Osteocyte (in vitro differentiated cells): ENCODE measurements at regions not wholly inside any gene's neighbourhood (a gene's known extent, or its start where the extent isn't known, plus 50 kb on each side); places are given as distances from the start of the nearest gene placed in this dataset.
A peak's percentile ranks its signal among the peaks of the same experiment; 100 is the strongest.

ENCODE experiments used
- DNase-seq: peaks from one replicate; pipeline ENCODE4 v3.0.0; 2021; ENCODE audit warnings: mixed read lengths; ENCODE audit not compliant: unreplicated experiment; ENCODE audit errors: extremely low spot score
- H3K27ac Mint-ChIP-seq: one replicate; pipeline ENCODE4 v1.8.0; 2021; ENCODE audit warnings: mild to moderate bottlenecking, mixed read lengths; ENCODE audit not compliant: unreplicated experiment
- H3K27me3 Mint-ChIP-seq: one replicate; pipeline ENCODE4 v1.8.0; 2021; ENCODE audit warnings: mixed read lengths; ENCODE audit not compliant: unreplicated experiment
- H3K36me3 Mint-ChIP-seq: one replicate; pipeline ENCODE4 v1.8.0; 2021; ENCODE audit warnings: mixed read lengths; ENCODE audit not compliant: unreplicated experiment
- H3K4me1 Mint-ChIP-seq: one replicate; pipeline ENCODE4 v1.8.0; 2021; ENCODE audit warnings: mixed read lengths; ENCODE audit not compliant: unreplicated experiment
- H3K4me3 Mint-ChIP-seq: one replicate; pipeline ENCODE4 v1.8.0; 2021; ENCODE audit warnings: mild to moderate bottlenecking, moderate library complexity, mixed read lengths; ENCODE audit not compliant: unreplicated experiment
- H3K9me3 Mint-ChIP-seq: one replicate; pipeline ENCODE4 v1.8.0; 2021; ENCODE audit warnings: mixed read lengths; ENCODE audit not compliant: unreplicated experiment
- TF ChIP-seq, protein P1 (sequence below): fragments of 200-600 bp; sonication (generic); IDR thresholded peaks from 2 replicates; pipeline ENCODE4 v1.5.0; 2021; ENCODE audit warnings: antibody characterized with exemption, mild to moderate bottlenecking, moderate library complexity

DNA sequence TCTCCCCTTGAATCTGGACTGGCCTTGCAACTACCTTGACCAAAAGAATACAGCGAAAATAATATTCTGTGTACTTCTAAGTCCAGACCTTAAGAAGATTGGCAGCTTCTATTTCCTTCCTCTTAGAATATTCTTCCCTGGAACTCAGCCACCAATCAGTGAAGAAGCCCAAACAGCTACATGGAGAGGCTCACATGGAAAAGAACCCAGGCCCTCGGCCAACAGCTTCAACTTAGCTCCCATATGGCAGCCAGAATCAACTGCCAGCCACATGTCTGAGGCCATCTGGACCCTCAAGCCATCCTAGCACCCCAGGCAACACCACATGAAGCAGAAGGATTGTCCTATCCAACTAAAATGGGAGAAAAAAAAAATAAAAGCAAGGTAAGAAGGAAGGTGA, 178.8 kb downstream of the IBTK start:
- no peaks in the 10 kb centered on the region for H3K27me3 Mint-ChIP-seq
- DNase-seq = no peak
- H3K9me3 Mint-ChIP-seq = no peaks in the 10 kb centered on the region
- H3K36me3 Mint-ChIP-seq = no peaks in the 10 kb centered on the region
- TF ChIP-seq, protein P1, sequence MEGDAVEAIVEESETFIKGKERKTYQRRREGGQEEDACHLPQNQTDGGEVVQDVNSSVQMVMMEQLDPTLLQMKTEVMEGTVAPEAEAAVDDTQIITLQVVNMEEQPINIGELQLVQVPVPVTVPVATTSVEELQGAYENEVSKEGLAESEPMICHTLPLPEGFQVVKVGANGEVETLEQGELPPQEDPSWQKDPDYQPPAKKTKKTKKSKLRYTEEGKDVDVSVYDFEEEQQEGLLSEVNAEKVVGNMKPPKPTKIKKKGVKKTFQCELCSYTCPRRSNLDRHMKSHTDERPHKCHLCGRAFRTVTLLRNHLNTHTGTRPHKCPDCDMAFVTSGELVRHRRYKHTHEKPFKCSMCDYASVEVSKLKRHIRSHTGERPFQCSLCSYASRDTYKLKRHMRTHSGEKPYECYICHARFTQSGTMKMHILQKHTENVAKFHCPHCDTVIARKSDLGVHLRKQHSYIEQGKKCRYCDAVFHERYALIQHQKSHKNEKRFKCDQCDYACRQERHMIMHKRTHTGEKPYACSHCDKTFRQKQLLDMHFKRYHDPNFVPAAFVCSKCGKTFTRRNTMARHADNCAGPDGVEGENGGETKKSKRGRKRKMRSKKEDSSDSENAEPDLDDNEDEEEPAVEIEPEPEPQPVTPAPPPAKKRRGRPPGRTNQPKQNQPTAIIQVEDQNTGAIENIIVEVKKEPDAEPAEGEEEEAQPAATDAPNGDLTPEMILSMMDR = no peak
- peaks cover 7% of the 10 kb centered on the region for H3K4me1 Mint-ChIP-seq
- H3K27ac Mint-ChIP-seq = no peak overlapping the region
- no peak overlapping the region for H3K4me3 Mint-ChIP-seq

DNA sequence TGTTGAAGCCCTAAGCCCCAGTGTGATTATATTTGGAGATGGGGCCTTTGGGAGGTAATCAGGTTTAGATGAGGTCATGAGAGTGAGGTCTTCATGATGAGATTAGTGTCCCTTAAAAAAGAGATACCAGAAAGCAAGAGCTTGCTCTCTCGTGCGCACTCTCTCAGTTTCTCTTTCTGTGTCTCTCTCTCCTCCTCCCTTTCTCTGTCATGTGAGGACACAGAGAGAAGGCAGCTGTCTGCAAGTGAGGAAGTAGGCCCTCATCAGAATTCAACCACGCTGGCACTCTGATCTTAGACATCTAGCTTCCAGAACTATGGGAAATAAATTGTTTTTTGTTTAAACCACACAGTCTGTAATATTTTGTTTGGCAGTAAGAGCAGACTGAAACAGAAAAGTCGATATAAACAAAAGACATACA, 180.5 kb downstream of the IBTK start:
- TF ChIP-seq, protein P1 = no peak
- no peak for DNase-seq
- no peak overlapping the region for H3K4me3 Mint-ChIP-seq

DNA sequence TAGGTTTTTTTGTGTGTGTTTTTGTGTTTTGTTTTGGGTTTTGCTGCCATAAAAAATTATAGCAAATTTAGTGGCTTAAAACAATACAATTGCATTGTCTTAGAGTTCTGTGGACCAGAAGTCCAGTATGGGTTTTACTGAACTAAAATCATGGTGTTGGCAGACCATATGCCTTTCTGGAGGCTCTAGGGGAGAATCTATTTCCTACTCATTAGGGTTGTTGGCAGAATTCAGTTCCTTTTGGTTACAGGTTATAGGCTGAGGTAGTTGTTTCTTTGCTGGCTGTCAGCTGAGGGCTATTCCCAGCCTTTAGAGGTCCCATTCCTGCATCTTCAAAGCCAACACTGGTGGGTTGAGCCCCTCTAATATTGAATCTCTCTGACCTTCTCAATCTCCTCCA, 181.3 kb downstream of the IBTK start:
- no peak for DNase-seq
- TF ChIP-seq, protein P1 = no peak
- H3K27ac Mint-ChIP-seq = no peak overlapping the region
- H3K4me1 Mint-ChIP-seq = peaks cover 5% of the 10 kb centered on the region
- H3K9me3 Mint-ChIP-seq = no peaks in the 10 kb centered on the region
- H3K4me3 Mint-ChIP-seq = no peak overlapping the region
- H3K36me3 Mint-ChIP-seq = no peaks in the 10 kb centered on the region
- H3K27me3 Mint-ChIP-seq = no peaks in the 10 kb centered on the region

More for the DNA sequence above, 180.5 kb downstream of the IBTK start:
- Mint-ChIP-seq H3K27ac (peak overlapping the region; percentile 83), H3K36me3 (no peaks in the 10 kb centered on the region), H3K27me3 (no peaks in the 10 kb centered on the region), H3K9me3 (no peaks in the 10 kb centered on the region), H3K4me1 (peaks cover 5% of the 10 kb centered on the region)

DNA sequence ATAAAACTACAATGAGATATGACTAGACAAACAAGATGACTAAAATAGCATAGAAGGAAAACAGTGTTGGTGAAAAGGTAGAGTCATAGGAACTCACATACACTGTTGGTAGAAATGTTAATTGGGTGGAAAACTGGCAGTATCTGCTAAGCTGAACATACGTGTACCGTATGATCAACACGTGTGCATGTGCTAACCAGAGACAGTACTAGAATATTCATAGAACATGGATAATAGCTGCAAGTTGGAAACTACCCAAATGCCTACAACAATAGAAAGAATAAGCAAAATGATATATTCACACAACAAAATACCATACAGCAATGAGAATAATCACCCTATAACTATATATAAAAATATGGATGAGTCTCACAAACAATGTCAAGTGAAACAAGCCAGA, 184.0 kb downstream of the IBTK start:
- H3K4me3 Mint-ChIP-seq = no peak overlapping the region
- peaks cover 5% of the 10 kb centered on the region for H3K4me1 Mint-ChIP-seq
- TF ChIP-seq, protein P1 = no peak
- H3K36me3 Mint-ChIP-seq = no peaks in the 10 kb centered on the region
- no peak overlapping the region for H3K27ac Mint-ChIP-seq
- DNase-seq = no peak
- H3K27me3 Mint-ChIP-seq = no peaks in the 10 kb centered on the region
- H3K9me3 Mint-ChIP-seq = no peaks in the 10 kb centered on the region

DNA sequence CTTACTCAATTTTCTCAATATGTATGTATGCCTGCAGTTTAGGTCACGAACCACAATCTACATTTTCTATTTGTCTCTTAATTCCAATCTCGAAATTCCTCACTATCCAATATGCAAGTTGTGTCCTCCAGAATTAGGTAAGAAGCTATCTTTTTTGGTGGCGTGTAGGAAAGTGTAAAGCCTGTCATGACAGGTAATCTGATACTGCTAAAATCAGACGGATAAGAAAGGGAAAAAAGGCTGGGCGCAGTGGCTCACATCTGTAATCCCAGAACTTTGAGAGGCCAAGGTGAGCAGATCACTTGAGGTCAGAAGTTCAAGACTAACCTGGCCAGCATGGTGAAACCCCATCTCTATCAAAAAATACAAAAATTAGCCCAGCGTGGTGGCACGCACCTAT, 185.3 kb downstream of the IBTK start:
- no peak for DNase-seq
- no peaks in the 10 kb centered on the region for H3K9me3 Mint-ChIP-seq
- TF ChIP-seq, protein P1 = no peak
- peaks cover 16% of the 10 kb centered on the region for H3K4me1 Mint-ChIP-seq
- no peaks in the 10 kb centered on the region for H3K27me3 Mint-ChIP-seq
- H3K4me3 Mint-ChIP-seq = no peak overlapping the region
- no peak overlapping the region for H3K27ac Mint-ChIP-seq
- H3K36me3 Mint-ChIP-seq = no peaks in the 10 kb centered on the region
